HEK293 (cell line): ENCODE measurements at regions not wholly inside any gene's neighbourhood (a gene's known extent, or its start where the extent isn't known, plus 50 kb on each side); places are given as distances from the start of the nearest gene placed in this dataset.
"Not testable (repeated sequence)": the region's sequence is repeated elsewhere in the genome, so short reads cannot be mapped to it uniquely, and the experiment has no call there.

Experiments used
- CTCF ChIP-seq: fragments of 450-650 bp; formaldehyde crosslinking; IDR thresholded peaks from 2 replicates; pipeline ENCODE4 v1.5.1; 2016; ENCODE audit warnings: missing biosample characterization, missing genetic modification characterization
- KLF9 ChIP-seq: fragments of 450-650 bp; formaldehyde crosslinking; IDR thresholded peaks from 2 replicates; pipeline ENCODE4 v1.5.1; 2016; ENCODE audit warnings: missing biosample characterization, missing genetic modification characterization, low read depth
- PATZ1 ChIP-seq: fragments of 450-650 bp; formaldehyde crosslinking; IDR thresholded peaks from 2 replicates; pipeline ENCODE4 v1.5.1; 2016; ENCODE audit warnings: missing biosample characterization, missing genetic modification characterization
- PRDM2 ChIP-seq: fragments of 450-650 bp; formaldehyde crosslinking; IDR thresholded peaks from 2 replicates; pipeline ENCODE4 v1.5.1; 2016; ENCODE audit warnings: missing biosample characterization, missing genetic modification characterization, borderline replicate concordance
- SETDB1 ChIP-seq: IDR thresholded peaks from one replicate; pipeline ENCODE4 v1.6.1; 2017; ENCODE audit warnings: mild to moderate bottlenecking, low read length, moderate library complexity, mixed read lengths; ENCODE audit not compliant: insufficient read length
- YY1 ChIP-seq: fragments of 450-650 bp; formaldehyde crosslinking; IDR thresholded peaks from 2 replicates; pipeline ENCODE4 v1.5.1; 2018; ENCODE audit warnings: missing biosample characterization, missing genetic modification characterization
- ZBTB7A ChIP-seq: fragments of 450-650 bp; formaldehyde crosslinking; IDR thresholded peaks from 2 replicates; pipeline ENCODE4 v1.5.1; 2016; ENCODE audit warnings: low read depth, missing biosample characterization, missing genetic modification characterization
- ZNF138 ChIP-seq: fragments of 450-650 bp; formaldehyde crosslinking; IDR thresholded peaks from 2 replicates; pipeline ENCODE4 v1.5.1; 2016; ENCODE audit warnings: missing biosample characterization, missing genetic modification characterization, borderline replicate concordance
- ZNF146 ChIP-seq: fragments of 450-650 bp; formaldehyde crosslinking; IDR thresholded peaks from 2 replicates; pipeline ENCODE4 v1.5.1; 2016; ENCODE audit warnings: missing biosample characterization, missing genetic modification characterization
- ZNF26 ChIP-seq: fragments of 450-650 bp; formaldehyde crosslinking; IDR thresholded peaks from 2 replicates; pipeline ENCODE4 v1.5.1; 2016; ENCODE audit warnings: missing biosample characterization, missing genetic modification characterization
- ZNF311 ChIP-seq: fragments of 450-650 bp; formaldehyde crosslinking; IDR thresholded peaks from 2 replicates; pipeline ENCODE4 v1.5.1; 2017; ENCODE audit warnings: missing biosample characterization, missing genetic modification characterization, borderline replicate concordance
- ZNF366 ChIP-seq: fragments of 450-650 bp; formaldehyde crosslinking; conservative IDR thresholded peaks from 2 replicates; pipeline ENCODE4 v1.5.1; 2016; ENCODE audit warnings: missing biosample characterization, missing genetic modification characterization
- ZNF37A ChIP-seq: fragments of 450-650 bp; IDR thresholded peaks from 2 replicates; pipeline ENCODE4 v1.5.1; 2018; ENCODE audit warnings: missing biosample characterization, missing genetic modification characterization
- ZNF707 ChIP-seq: fragments of 450-650 bp; formaldehyde crosslinking; IDR thresholded peaks from 2 replicates; pipeline ENCODE4 v1.5.1; 2016; ENCODE audit warnings: missing biosample characterization, missing genetic modification characterization

- not testable (repeated sequence) for TF ChIP-seq YY1 (tag by site-specific recombination); CTCF (tag by site-specific recombination); ZBTB7A (tag by site-specific recombination); ZNF146 (tag by site-specific recombination); ZNF707; ZNF311 (tag by site-specific recombination); PATZ1 (tag by site-specific recombination); ZNF366 (tag by site-specific recombination); ZNF37A (tag by site-specific recombination); PRDM2; KLF9; SETDB1; ZNF138 (tag by site-specific recombination); ZNF26 (tag by site-specific recombination)
These were observed 112.2 kb upstream of the FBXO28 start for GRCh38 chr1:224001757-224002156.
